ENCODE measurements at regions not wholly inside any gene's neighbourhood (a gene's known extent, or its start where the extent isn't known, plus 50 kb on each side); places are given as distances from the start of the nearest gene placed in this dataset.

GRCh38 chr15:70240820-70241430 lies 143.2 kb upstream of the TLE3 start:
- no peak for TF ChIP-seq EZH2 (IDR thresholded peaks at IDR 0.05)
- no peak for TF ChIP-seq POLR2AphosphoS5 (IDR thresholded peaks at IDR 0.05; ENCODE audit: borderline replicate concordance, low read depth, low read length)
- no peak for TF ChIP-seq FOXP2 (optimal IDR thresholded peaks at IDR 0.05; ENCODE audit: control extremely low read depth, extremely low read length, insufficient read depth)

Measured in SK-N-MC (cell line).